Parathyroid adenoma (tissue), 2 donors: ENCODE measurements at regions not wholly inside any gene's neighbourhood (a gene's known extent, or its start where the extent isn't known, plus 50 kb on each side); places are given as distances from the start of the nearest gene placed in this dataset.

Source experiments
- H2AFZ ChIP-seq: fragments of 300-600 bp; sonication (generic); one replicate; pipeline ENCODE4 v1.7.0; 2017; ENCODE audit warnings: antibody characterized with exemption, mild to moderate bottlenecking
- H3K27ac ChIP-seq: fragments of 300-600 bp; sonication (generic); one replicate; pipeline ENCODE4 v1.7.0; 2017
- H3K27me3 ChIP-seq: fragments of 300-600 bp; sonication (generic); one replicate; pipeline ENCODE4 v1.7.0; 2017; ENCODE audit warnings: low read length; ENCODE audit not compliant: control insufficient read depth, insufficient read depth
- H3K36me3 ChIP-seq: fragments of 300-600 bp; sonication (generic); one replicate; pipeline ENCODE4 v1.7.0; 2017; ENCODE audit warnings: low read length; ENCODE audit not compliant: control insufficient read depth, insufficient read depth
- H3K4me1 ChIP-seq: fragments of 300-600 bp; sonication (generic); one replicate; pipeline ENCODE4 v1.7.0; 2017; ENCODE audit warnings: control low read depth
- H3K4me2 ChIP-seq: fragments of 300-600 bp; sonication (generic); one replicate; pipeline ENCODE4 v1.7.0; 2017; ENCODE audit warnings: low read length
- H3K4me3 ChIP-seq: fragments of 300-600 bp; sonication (generic); one replicate; pipeline ENCODE4 v1.7.0; 2017; ENCODE audit warnings: low read depth, low read length
- H3K79me2 ChIP-seq: fragments of 300-600 bp; sonication (generic); one replicate; pipeline ENCODE4 v1.7.0; 2017; ENCODE audit warnings: control low read depth
- H3K9ac ChIP-seq: fragments of 300-600 bp; sonication (generic); one replicate; pipeline ENCODE4 v1.7.0; 2017; ENCODE audit warnings: mild to moderate bottlenecking
- H3K9me3 ChIP-seq: fragments of 300-600 bp; sonication (generic); one replicate; pipeline ENCODE4 v1.7.0; 2017; ENCODE audit warnings: low read length; ENCODE audit not compliant: control insufficient read depth
- TF ChIP-seq, protein P1 (sequence below): fragments of 300-600 bp; sonication (generic); IDR thresholded peaks from one replicate; pipeline ENCODE4 v1.7.0; 2017; ENCODE audit warnings: antibody characterized with exemption, mild to moderate bottlenecking
- donor health status: primary hyperparathyroidism.

DNA sequence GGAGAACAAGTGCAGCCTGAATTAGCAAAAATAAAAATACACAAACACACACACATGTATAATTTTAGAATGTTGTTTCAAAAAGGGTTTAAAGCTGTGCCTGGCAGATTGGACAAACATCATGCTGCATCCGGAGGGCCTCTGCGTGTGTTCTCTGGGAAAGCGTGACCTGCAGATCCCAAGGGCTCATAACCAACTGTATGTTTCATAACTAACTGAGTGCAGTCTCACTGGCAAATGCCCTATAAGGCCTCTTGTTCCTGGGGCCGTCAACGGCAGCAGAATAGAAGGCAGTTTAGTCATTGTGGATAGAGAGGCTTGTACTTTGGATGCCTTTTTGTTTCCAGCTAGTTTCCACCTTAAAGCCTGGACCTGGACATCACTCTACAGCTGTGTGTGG, 243.8 kb upstream of the KIAA1217 start:
- H3K27ac ChIP-seq, result no peak overlapping the region
- no peak overlapping the region for H3K4me2 ChIP-seq
- H3K27me3 ChIP-seq, result no peaks in the 10 kb centered on the region
- H3K4me1 ChIP-seq, result no peaks in the 10 kb centered on the region
- no peaks in the 10 kb centered on the region for H3K36me3 ChIP-seq
- TF ChIP-seq, protein P1, sequence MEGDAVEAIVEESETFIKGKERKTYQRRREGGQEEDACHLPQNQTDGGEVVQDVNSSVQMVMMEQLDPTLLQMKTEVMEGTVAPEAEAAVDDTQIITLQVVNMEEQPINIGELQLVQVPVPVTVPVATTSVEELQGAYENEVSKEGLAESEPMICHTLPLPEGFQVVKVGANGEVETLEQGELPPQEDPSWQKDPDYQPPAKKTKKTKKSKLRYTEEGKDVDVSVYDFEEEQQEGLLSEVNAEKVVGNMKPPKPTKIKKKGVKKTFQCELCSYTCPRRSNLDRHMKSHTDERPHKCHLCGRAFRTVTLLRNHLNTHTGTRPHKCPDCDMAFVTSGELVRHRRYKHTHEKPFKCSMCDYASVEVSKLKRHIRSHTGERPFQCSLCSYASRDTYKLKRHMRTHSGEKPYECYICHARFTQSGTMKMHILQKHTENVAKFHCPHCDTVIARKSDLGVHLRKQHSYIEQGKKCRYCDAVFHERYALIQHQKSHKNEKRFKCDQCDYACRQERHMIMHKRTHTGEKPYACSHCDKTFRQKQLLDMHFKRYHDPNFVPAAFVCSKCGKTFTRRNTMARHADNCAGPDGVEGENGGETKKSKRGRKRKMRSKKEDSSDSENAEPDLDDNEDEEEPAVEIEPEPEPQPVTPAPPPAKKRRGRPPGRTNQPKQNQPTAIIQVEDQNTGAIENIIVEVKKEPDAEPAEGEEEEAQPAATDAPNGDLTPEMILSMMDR, result no peak
- no peak overlapping the region for H3K9ac ChIP-seq
- no peaks in the 10 kb centered on the region for H3K79me2 ChIP-seq
- no peak overlapping the region for H2AFZ ChIP-seq
- no peaks in the 10 kb centered on the region for H3K9me3 ChIP-seq
- H3K4me3 ChIP-seq, result no peak overlapping the region

DNA sequence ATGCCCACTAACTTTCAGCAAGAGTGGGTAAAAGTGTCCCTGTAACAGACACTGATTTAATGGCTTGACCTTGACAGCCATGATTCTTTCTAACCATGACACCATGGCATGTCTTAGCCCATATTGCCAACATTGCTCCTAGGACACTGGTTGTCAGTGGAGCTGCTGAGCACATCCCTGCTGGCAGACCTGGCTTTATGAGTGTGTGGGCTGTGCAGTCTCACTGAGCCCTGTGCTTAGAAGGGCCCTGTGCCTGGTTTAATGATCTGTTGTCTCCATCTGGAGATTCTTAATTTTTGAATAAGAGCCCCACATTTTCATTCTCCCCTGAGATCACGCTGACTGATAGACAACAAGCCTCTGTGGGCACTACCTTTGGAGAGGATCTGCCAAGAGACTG, 243.1 kb upstream of the KIAA1217 start:
- Histone ChIP-seq H3K79me2 (no peaks in the 10 kb centered on the region), H2AFZ (no peak overlapping the region), H3K36me3 (no peaks in the 10 kb centered on the region), H3K9me3 (no peaks in the 10 kb centered on the region), H3K27me3 (no peaks in the 10 kb centered on the region), H3K27ac (no peak overlapping the region), H3K9ac (no peak overlapping the region), H3K4me2 (no peak overlapping the region), H3K4me1 (no peaks in the 10 kb centered on the region), H3K4me3 (no peak overlapping the region)
- TF ChIP-seq, protein P1, result no peak

DNA sequence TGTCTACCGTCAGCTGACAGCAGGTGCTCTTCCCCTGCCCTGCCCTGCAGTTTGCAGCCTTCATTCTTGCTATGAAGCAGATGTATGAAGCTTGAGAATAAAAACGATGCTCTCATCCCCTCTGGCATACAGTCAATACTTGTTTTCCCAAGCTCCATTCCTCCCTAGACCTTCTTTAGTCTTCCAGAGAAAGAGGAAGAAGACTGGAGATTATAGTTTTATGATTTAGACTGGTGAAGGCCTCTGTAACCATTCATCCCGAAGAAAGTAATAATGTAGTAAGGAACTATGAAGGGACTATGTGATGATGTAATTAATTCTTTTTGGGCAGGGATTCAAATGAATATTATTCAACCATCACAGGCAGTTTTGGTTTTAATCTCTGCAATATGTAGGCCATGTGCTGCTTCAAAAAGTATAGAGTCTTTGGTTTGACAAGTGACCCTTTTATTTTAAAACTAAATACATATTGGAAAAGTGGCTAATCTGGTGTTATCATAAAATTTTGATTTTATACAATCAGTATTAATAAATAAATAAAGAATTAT, 242.4 kb upstream of the KIAA1217 start:
- H3K4me3 ChIP-seq, result no peak overlapping the region
- H3K9ac ChIP-seq, result no peak overlapping the region
- H3K36me3 ChIP-seq, result no peaks in the 10 kb centered on the region
- H3K4me1 ChIP-seq, result no peaks in the 10 kb centered on the region
- H3K4me2 ChIP-seq, result no peak overlapping the region
- H3K27me3 ChIP-seq, result no peaks in the 10 kb centered on the region
- H2AFZ ChIP-seq, result no peak overlapping the region
- TF ChIP-seq, protein P1, result no peak
- no peak overlapping the region for H3K27ac ChIP-seq
- H3K79me2 ChIP-seq, result no peaks in the 10 kb centered on the region
- no peaks in the 10 kb centered on the region for H3K9me3 ChIP-seq

DNA sequence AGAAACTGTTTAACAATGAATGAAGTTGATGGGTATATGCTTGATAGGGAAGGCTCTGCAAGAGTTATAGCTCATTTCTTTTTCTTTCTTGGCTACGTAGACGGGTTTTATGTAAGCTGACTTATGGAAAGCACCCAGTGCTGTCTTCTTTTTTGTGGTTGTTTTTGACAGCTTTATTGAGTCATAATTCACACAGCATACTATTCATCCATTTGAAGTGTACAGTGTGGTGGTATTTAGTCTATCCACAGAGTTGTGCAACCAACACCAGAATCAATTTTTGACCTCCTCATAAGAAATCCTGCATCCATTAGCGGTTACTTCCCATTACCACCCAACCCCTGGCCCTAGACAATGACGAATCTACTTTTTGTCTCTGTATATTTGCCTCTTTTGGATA, 240.6 kb upstream of the KIAA1217 start:
- no peak overlapping the region for H3K9ac ChIP-seq
- H3K4me3 ChIP-seq, result no peak overlapping the region
- peaks cover 1% of the 10 kb centered on the region for H3K4me1 ChIP-seq
- no peaks in the 10 kb centered on the region for H3K79me2 ChIP-seq
- no peaks in the 10 kb centered on the region for H3K27me3 ChIP-seq
- H3K4me2 ChIP-seq, result no peak overlapping the region
- H3K9me3 ChIP-seq, result no peaks in the 10 kb centered on the region
- H3K27ac ChIP-seq, result no peak overlapping the region
- no peak overlapping the region for H2AFZ ChIP-seq
- H3K36me3 ChIP-seq, result no peaks in the 10 kb centered on the region
- TF ChIP-seq, protein P1, result no peak

DNA sequence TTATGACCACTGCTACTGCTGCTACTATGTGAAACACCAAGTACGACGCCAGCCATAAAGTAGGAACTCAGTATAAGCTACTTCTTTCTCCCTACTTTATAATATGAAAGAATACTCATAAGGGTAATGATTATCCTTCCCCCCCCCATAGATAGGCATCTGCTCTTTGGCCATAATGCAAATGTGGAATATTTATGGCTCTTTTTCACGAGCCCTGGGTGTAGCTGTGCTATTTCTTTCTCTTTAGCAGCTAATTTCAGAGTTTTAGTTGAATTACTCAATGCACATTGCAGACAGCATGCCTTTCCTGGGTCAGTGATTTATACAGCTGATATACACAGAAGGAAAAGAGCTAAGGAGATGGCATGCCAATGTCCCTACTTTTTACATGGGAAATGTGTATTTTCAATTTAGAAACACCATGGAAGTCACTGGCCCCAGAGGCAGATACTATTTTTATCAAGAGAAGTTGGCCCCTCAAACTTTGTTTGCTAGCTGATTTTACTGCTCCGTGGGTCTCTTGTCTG, 234.1 kb upstream of the KIAA1217 start:
- TF ChIP-seq, protein P1, result no peak
- peak overlapping the region; percentile 45 for H3K4me2 ChIP-seq
- no peak overlapping the region for H3K9ac ChIP-seq
- no peak overlapping the region for H3K27ac ChIP-seq
- H3K27me3 ChIP-seq, result no peaks in the 10 kb centered on the region
- no peaks in the 10 kb centered on the region for H3K9me3 ChIP-seq
- H3K4me3 ChIP-seq, result peak overlapping the region; percentile 12
- H3K79me2 ChIP-seq, result no peaks in the 10 kb centered on the region
- H3K4me1 ChIP-seq, result peaks cover 26% of the 10 kb centered on the region
- no peaks in the 10 kb centered on the region for H3K36me3 ChIP-seq
- peak overlapping the region; percentile 55 for H2AFZ ChIP-seq
